ENCODE measurements at regions not wholly inside any gene's neighbourhood (a gene's known extent, or its start where the extent isn't known, plus 50 kb on each side); places are given as distances from the start of the nearest gene placed in this dataset.

DNA sequence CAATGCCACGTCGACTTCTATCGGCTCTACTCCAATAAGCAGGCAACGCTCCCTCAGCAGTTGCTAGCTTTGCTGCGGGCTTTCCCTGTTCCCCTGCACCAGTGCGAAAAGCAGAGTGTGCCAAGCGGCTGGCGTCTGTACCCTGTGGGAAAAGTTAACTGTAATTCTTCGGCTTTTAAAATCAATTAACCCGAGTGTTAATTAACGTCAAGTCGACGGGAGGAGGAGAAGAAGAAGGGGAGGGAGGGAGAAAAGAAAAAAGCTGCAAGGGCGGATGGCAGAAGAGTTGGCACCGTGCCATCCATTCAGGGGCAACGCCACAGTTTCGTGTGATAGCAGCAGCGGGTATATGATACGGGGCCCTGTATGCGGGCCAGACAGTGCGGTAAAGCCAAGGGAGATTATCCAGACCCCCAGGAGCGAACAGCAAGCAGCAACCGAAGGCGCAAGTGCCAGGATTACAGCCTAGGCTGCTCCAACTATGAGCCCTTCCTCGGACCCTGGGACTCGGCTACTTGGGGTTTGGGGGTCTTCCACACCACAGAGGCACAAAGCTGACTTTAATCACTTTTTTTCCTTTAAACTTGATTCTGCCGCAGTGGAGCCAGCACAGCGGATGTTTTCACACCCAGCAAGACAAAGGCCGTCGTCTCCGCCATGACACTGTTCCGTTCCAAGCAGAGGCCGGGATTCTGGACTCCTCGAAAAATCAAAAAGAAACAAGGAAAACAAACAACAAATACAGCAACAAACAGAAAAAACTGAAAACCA is 253.8 kb upstream of the PMFBP1 start:
- Histone ChIP-seq H3K9ac (ENCODE audit: low read length) (no peak overlapping the region), H3K9me2 (ENCODE audit: insufficient read depth) (no peaks in the 10 kb centered on the region), H3K27ac (ENCODE audit: low read depth, low read length) (no peak overlapping the region), H3K36me3 (ENCODE audit: control insufficient read depth in 1 of 2, insufficient read depth in 2 of 2, low read length in 2 of 2) (no peaks in the 10 kb centered on the region), H2AFZ (ENCODE audit: low read depth, low read length, poor library complexity, severe bottlenecking) (no peak overlapping the region), H3K27me3 (ENCODE audit: insufficient read depth, low read length) (no peaks in the 10 kb centered on the region), H4K20me1 (ENCODE audit: insufficient read depth) (no peaks in the 10 kb centered on the region), H3K4me3 (replicated peaks in 1 of 2; ENCODE audit: low read depth in 1 of 2, low read length in 2 of 2) (no peak overlapping the region), H3K79me2 (ENCODE audit: insufficient read depth, low read length) (no peaks in the 10 kb centered on the region), H3K9me3 (ENCODE audit: control insufficient read depth in 1 of 2, insufficient read depth in 1 of 2, low read depth in 1 of 2, low read length in 2 of 2) (peaks cover 0 to 6% of the 10 kb centered on the region in 2 experiments; a peak in 1 of 4 replicates), H3K4me1 (ENCODE audit: control insufficient read depth in 1 of 2, insufficient read depth in 2 of 2, low read length in 2 of 2) (no peaks in the 10 kb centered on the region), H3K4me2 (ENCODE audit: low read length) (no peak overlapping the region)
- CTCF ChIA-PET, result no interaction called here
- intact Hi-C loops (cut with micrococcal nuclease), result no loop called here
- RAD21 ChIA-PET (ENCODE audit: low non-redundant PET in 1 of 2, low total read pairs in 2 of 2, uncharacterized antibody in 2 of 2, unreplicated experiment in 2 of 2), result no interaction called here
- POLR2A ChIA-PET, result no interaction called here
- ATAC-seq (no peak), DNase-seq (ENCODE audit: low read depth, low spot score) (no peak)
- TF ChIP-seq, protein P1, sequence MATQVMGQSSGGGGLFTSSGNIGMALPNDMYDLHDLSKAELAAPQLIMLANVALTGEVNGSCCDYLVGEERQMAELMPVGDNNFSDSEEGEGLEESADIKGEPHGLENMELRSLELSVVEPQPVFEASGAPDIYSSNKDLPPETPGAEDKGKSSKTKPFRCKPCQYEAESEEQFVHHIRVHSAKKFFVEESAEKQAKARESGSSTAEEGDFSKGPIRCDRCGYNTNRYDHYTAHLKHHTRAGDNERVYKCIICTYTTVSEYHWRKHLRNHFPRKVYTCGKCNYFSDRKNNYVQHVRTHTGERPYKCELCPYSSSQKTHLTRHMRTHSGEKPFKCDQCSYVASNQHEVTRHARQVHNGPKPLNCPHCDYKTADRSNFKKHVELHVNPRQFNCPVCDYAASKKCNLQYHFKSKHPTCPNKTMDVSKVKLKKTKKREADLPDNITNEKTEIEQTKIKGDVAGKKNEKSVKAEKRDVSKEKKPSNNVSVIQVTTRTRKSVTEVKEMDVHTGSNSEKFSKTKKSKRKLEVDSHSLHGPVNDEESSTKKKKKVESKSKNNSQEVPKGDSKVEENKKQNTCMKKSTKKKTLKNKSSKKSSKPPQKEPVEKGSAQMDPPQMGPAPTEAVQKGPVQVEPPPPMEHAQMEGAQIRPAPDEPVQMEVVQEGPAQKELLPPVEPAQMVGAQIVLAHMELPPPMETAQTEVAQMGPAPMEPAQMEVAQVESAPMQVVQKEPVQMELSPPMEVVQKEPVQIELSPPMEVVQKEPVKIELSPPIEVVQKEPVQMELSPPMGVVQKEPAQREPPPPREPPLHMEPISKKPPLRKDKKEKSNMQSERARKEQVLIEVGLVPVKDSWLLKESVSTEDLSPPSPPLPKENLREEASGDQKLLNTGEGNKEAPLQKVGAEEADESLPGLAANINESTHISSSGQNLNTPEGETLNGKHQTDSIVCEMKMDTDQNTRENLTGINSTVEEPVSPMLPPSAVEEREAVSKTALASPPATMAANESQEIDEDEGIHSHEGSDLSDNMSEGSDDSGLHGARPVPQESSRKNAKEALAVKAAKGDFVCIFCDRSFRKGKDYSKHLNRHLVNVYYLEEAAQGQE (IDR thresholded peaks at IDR 0.05; ENCODE audit: low read depth), result no peak
- TF ChIP-seq ELF1 (IDR thresholded peaks at IDR 0.05; ENCODE audit: borderline replicate concordance, low read depth) (no peak), POLR2A (IDR thresholded peaks at IDR 0.05; ENCODE audit: borderline replicate concordance, extremely low read depth, insufficient read depth, insufficient read length) (no peak), SIN3A (IDR thresholded peaks at IDR 0.05; ENCODE audit: low read depth) (no peak), SRF (IDR thresholded peaks at IDR 0.05; ENCODE audit: low read depth) (no peak), YY1 (IDR thresholded peaks at IDR 0.05; ENCODE audit: extremely low read depth, insufficient replicate concordance, low read depth, low read length) (no peak)
- TF ChIP-seq, protein P2, sequence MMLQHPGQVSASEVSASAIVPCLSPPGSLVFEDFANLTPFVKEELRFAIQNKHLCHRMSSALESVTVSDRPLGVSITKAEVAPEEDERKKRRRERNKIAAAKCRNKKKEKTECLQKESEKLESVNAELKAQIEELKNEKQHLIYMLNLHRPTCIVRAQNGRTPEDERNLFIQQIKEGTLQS (IDR thresholded peaks at IDR 0.05), result no peak
- no TSS peak for BruUV-seq (replicated peaks)

Measured in HCT116 (cell line).